SK-N-SH treated with all-trans-retinoic acid at 6 μM for 48 hours (cell line): ENCODE measurements at regions not wholly inside any gene's neighbourhood (a gene's known extent, or its start where the extent isn't known, plus 50 kb on each side); places are given as distances from the start of the nearest gene placed in this dataset.
"Not testable (repeated sequence)": the region's sequence is repeated elsewhere in the genome, so short reads cannot be mapped to it uniquely, and the experiment has no call there.

Experiments
- ATAC-seq: fragments of 200-7000 bp; cut with Tn5 transposase; 3 replicates; pipeline ENCODE4 v1.9.1; 2020; ENCODE audit warnings: mild to moderate bottlenecking, moderate library complexity
- ARNTL ChIP-seq: fragments of 450-650 bp; formaldehyde crosslinking; IDR thresholded peaks from 2 replicates; pipeline ENCODE4 v1.5.0; 2020; ENCODE audit warnings: low read depth, mild to moderate bottlenecking, moderate library complexity, borderline replicate concordance
- BACH2 ChIP-seq: fragments of 250-450 bp; sonication (Bioruptor Pico); IDR thresholded peaks from 2 replicates; pipeline ENCODE4 v1.9.0; 2021; ENCODE audit warnings: mild to moderate bottlenecking, borderline replicate concordance
- CSDC2 ChIP-seq: fragments of 250-450 bp; sonication (Bioruptor Pico); IDR thresholded peaks from 2 replicates; pipeline ENCODE4 v1.5.0; 2020; ENCODE audit warnings: mild to moderate bottlenecking, moderate library complexity
- CSRNP3 ChIP-seq: fragments of 250-450 bp; sonication (Bioruptor Pico); IDR thresholded peaks from 2 replicates; pipeline ENCODE4 v1.5.1; 2021; ENCODE audit warnings: mild to moderate bottlenecking, moderate library complexity
- ESRRG ChIP-seq: fragments of 250-450 bp; sonication (Bioruptor Pico); IDR thresholded peaks from 2 replicates; pipeline ENCODE4 v1.6.1; 2021; ENCODE audit warnings: mild to moderate bottlenecking
- GLIS3 ChIP-seq: fragments of 250-450 bp; sonication (Bioruptor Pico); IDR thresholded peaks from 2 replicates; pipeline ENCODE4 v1.5.0; 2020; ENCODE audit warnings: mild to moderate bottlenecking, moderate library complexity
- ISL1 ChIP-seq: fragments of 250-450 bp; sonication (Bioruptor Pico); IDR thresholded peaks from 2 replicates; pipeline ENCODE4 v2.1.2; 2022; ENCODE audit warnings: mild to moderate bottlenecking, moderate library complexity
- OSR1 ChIP-seq: fragments of 250-450 bp; sonication (Bioruptor Pico); IDR thresholded peaks from 2 replicates; pipeline ENCODE4 v1.8.0; 2022; ENCODE audit warnings: moderate library complexity, mild to moderate bottlenecking, inconsistent platforms
- PPARA ChIP-seq: fragments of 250-450 bp; sonication (Bioruptor Pico); IDR thresholded peaks from 2 replicates; pipeline ENCODE4 v1.5.0; 2020; ENCODE audit warnings: mild to moderate bottlenecking, borderline replicate concordance
- SNAI2 ChIP-seq: fragments of 250-450 bp; sonication (Bioruptor Pico); IDR thresholded peaks from 2 replicates; pipeline ENCODE4 v1.5.0; 2020; ENCODE audit warnings: mild to moderate bottlenecking, moderate library complexity
- TCF4 ChIP-seq: fragments of 250-450 bp; sonication (Bioruptor Pico); IDR thresholded peaks from 2 replicates; pipeline ENCODE4 v1.8.0; 2021; ENCODE audit warnings: mild to moderate bottlenecking, moderate library complexity, borderline replicate concordance
- TOX ChIP-seq: fragments of 250-450 bp; sonication (Bioruptor Pico); IDR thresholded peaks from 2 replicates; pipeline ENCODE4 v1.8.0; 2021; ENCODE audit warnings: mild to moderate bottlenecking, moderate library complexity, borderline replicate concordance
- ZC3H10 ChIP-seq: fragments of 250-450 bp; sonication (Bioruptor Pico); IDR thresholded peaks from 2 replicates; pipeline ENCODE4 v1.5.1; 2021; ENCODE audit warnings: mild to moderate bottlenecking, moderate library complexity
- ZFP30 ChIP-seq: fragments of 450-650 bp; formaldehyde crosslinking; IDR thresholded peaks from 2 replicates; pipeline ENCODE4 v1.5.0; 2022; ENCODE audit warnings: mild to moderate bottlenecking, moderate library complexity
- ZNF70 ChIP-seq: fragments of 450-650 bp; formaldehyde crosslinking; IDR thresholded peaks from 2 replicates; pipeline ENCODE4 v1.5.0; 2020; ENCODE audit warnings: mild to moderate bottlenecking, moderate library complexity
- ZNF8 ChIP-seq: fragments of 450-650 bp; formaldehyde crosslinking; IDR thresholded peaks from 2 replicates; pipeline ENCODE4 v1.5.0; 2020; ENCODE audit warnings: mild to moderate bottlenecking, moderate library complexity
- TF ChIP-seq, protein P1 (sequence below): fragments of 250-450 bp; sonication (Bioruptor Pico); IDR thresholded peaks from 2 replicates; pipeline ENCODE4 v1.5.0; 2020; ENCODE audit warnings: mild to moderate bottlenecking, moderate library complexity
- TF ChIP-seq, protein P2 (sequence below): fragments of 250-450 bp; sonication (Bioruptor Pico); IDR thresholded peaks from 2 replicates; pipeline ENCODE4 v1.5.1; 2020; ENCODE audit warnings: low read depth, mild to moderate bottlenecking, moderate library complexity
- TF ChIP-seq, protein P3 (sequence below): fragments of 250-450 bp; sonication (Bioruptor Pico); IDR thresholded peaks from 2 replicates; pipeline ENCODE4 v1.8.0; 2020; ENCODE audit warnings: mild to moderate bottlenecking, moderate library complexity, borderline replicate concordance

DNA sequence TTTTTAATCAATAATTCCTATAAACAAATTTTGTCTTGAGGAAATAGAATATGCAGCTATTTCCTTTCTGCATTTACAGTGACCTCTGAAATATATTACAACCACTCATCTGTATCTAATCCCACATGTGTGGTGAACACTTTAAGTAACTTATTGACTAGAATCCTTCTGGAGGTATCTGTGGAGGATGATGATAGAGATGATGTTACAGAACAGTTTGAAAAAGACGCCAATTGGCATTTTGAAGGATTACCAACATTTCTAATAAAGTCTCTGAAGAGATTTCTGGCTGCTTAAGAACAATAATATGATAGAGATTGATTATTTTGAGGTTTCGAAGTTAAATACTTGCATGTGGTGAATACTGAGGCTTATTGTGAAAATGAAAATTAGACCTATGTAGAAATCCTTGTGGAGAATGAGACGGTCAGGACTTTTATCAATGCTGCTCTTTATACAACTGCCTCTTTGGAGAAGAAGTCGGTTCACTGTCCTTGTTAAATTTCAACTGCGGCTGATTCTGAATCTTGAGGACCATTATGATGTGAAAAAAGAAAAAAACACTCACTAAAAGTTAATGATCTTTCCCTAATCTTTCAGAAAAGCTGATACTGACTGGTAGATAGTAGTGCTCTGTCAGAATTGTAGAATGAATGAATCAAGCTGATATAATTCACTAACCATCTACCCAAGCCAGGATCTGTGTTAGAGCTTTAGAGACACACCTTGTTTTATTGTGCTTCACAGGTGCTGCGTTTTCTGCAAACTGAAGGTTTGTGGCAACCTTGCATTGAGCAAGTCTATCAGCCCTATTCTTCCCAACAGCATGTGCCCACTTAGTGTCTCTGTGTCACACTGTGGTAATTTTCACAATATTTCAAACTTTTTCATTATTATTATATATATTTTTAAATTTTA is 204.7 kb downstream of the SPRY1 start:
- ATAC-seq, result no peak
- TF ChIP-seq GLIS3 (CRISPR knock-in tag) (no peak), ARNTL (CRISPR knock-in tag) (no peak), ESRRG (no peak)

GRCh38 chr4:123602007-123602406 is 205.4 kb downstream of the SPRY1 start:
- ATAC-seq, result no peak
- TF ChIP-seq TOX (CRISPR knock-in tag) (no peak), CSRNP3 (CRISPR knock-in tag) (no peak), ZFP30 (CRISPR knock-in tag) (no peak), GLIS3 (CRISPR knock-in tag) (no peak)

DNA sequence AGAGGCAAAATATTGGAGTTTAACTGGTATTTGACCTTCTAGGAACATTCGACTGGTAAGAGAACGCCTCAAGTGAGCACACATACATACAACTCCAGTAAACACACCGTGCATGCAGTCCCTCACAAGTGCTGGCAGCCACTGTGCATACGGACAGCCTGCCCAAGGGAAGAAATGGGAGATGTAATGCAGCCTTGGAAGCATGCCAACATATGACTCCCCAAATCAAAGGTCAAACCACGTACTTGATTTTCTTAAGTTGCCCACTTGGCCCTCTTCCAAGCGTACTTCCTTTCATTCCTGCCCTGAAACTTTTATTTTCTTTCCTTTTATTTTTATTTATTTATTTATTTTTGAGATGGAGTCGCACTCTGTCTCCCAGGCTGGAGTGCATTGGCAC is 206.6 kb downstream of the SPRY1 start:
- TF ChIP-seq TOX (CRISPR knock-in tag) (no peak), CSDC2 (CRISPR knock-in tag) (no peak), ZNF8 (CRISPR knock-in tag) (no peak), ZNF70 (no peak), OSR1 (no peak), SNAI2 (CRISPR knock-in tag) (no peak), ISL1 (CRISPR knock-in tag) (no peak), PPARA (CRISPR knock-in tag) (no peak), ZFP30 (CRISPR knock-in tag) (no peak), BACH2 (CRISPR knock-in tag) (no peak), ARNTL (CRISPR knock-in tag) (no peak)
- TF ChIP-seq, protein P1, sequence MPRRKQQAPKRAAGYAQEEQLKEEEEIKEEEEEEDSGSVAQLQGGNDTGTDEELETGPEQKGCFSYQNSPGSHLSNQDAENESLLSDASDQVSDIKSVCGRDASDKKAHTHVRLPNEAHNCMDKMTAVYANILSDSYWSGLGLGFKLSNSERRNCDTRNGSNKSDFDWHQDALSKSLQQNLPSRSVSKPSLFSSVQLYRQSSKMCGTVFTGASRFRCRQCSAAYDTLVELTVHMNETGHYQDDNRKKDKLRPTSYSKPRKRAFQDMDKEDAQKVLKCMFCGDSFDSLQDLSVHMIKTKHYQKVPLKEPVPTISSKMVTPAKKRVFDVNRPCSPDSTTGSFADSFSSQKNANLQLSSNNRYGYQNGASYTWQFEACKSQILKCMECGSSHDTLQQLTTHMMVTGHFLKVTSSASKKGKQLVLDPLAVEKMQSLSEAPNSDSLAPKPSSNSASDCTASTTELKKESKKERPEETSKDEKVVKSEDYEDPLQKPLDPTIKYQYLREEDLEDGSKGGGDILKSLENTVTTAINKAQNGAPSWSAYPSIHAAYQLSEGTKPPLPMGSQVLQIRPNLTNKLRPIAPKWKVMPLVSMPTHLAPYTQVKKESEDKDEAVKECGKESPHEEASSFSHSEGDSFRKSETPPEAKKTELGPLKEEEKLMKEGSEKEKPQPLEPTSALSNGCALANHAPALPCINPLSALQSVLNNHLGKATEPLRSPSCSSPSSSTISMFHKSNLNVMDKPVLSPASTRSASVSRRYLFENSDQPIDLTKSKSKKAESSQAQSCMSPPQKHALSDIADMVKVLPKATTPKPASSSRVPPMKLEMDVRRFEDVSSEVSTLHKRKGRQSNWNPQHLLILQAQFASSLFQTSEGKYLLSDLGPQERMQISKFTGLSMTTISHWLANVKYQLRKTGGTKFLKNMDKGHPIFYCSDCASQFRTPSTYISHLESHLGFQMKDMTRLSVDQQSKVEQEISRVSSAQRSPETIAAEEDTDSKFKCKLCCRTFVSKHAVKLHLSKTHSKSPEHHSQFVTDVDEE (CRISPR knock-in tag), result no peak
- TF ChIP-seq, protein P2, sequence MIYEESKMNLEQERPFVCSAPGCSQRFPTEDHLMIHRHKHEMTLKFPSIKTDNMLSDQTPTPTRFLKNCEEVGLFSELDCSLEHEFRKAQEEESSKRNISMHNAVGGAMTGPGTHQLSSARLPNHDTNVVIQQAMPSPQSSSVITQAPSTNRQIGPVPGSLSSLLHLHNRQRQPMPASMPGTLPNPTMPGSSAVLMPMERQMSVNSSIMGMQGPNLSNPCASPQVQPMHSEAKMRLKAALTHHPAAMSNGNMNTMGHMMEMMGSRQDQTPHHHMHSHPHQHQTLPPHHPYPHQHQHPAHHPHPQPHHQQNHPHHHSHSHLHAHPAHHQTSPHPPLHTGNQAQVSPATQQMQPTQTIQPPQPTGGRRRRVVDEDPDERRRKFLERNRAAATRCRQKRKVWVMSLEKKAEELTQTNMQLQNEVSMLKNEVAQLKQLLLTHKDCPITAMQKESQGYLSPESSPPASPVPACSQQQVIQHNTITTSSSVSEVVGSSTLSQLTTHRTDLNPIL, result no peak
- ATAC-seq, result no peak

DNA sequence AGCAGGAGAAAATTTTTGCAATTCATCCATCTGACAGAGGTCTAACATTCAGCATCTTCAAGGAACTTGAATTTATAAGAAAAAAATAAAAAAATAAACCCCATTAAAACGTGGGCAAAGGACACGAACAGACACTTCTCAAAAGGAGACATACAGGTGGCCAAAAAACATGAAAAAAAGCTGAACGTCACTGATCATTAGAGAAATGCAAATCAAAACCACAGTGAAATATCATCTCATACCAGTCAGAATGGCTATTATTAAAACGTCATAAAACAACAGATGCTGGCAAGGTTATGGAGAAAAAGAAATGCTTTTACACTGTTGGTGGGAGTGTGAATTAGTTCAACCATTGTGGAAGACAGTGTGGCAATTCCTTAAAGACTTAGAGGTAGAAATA is 209.2 kb downstream of the SPRY1 start:
- ATAC-seq, result not testable (repeated sequence)

- ATAC-seq, result no peak
- TF ChIP-seq ISL1 (CRISPR knock-in tag), result no peak
- TF ChIP-seq, protein P2, result no peak
- no peak for TF ChIP-seq BACH2 (CRISPR knock-in tag)
- no peak for TF ChIP-seq OSR1
- TF ChIP-seq, all 23 proteins: peak for 0
Observed at GRCh38 chr4:123606336-123606735, 209.7 kb downstream of the SPRY1 start.

DNA sequence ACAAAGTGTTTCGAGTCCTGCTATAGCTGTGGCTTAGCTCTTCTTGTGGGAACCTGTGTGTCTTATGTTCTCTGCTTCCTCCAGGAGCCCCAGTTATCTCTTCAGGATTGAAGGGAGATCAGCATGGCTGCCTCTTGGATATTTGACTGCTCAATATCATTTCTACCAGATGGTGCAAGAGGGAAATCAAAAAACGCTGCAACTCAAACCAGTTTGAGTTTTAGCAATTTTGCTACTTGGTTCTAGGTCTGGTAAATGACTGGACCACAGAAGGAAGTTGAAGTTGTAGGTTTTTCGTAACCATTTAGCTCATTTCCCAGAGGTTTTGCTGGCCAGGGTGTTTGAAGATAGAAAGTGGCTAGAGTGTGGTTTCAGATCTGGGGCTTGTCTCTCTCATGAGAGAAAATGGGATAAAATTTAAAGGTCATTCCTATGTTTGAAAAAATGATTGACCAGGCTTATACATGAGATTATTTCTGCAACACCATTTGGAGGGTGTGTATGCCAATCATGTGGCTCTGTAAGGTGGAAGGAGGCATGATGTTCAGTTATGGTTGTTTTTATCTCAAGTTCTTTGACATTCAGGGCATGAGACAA is 210.4 kb downstream of the SPRY1 start:
- no peak for ATAC-seq
- TF ChIP-seq ARNTL (CRISPR knock-in tag) (no peak), TOX (CRISPR knock-in tag) (no peak), BACH2 (CRISPR knock-in tag) (no peak), TCF4 (no peak), CSDC2 (CRISPR knock-in tag) (no peak), ZC3H10 (CRISPR knock-in tag) (no peak), OSR1 (no peak)
- TF ChIP-seq, protein P3, sequence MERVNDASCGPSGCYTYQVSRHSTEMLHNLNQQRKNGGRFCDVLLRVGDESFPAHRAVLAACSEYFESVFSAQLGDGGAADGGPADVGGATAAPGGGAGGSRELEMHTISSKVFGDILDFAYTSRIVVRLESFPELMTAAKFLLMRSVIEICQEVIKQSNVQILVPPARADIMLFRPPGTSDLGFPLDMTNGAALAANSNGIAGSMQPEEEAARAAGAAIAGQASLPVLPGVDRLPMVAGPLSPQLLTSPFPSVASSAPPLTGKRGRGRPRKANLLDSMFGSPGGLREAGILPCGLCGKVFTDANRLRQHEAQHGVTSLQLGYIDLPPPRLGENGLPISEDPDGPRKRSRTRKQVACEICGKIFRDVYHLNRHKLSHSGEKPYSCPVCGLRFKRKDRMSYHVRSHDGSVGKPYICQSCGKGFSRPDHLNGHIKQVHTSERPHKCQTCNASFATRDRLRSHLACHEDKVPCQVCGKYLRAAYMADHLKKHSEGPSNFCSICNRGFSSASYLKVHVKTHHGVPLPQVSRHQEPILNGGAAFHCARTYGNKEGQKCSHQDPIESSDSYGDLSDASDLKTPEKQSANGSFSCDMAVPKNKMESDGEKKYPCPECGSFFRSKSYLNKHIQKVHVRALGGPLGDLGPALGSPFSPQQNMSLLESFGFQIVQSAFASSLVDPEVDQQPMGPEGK (CRISPR knock-in tag), result no peak
- TF ChIP-seq, protein P2, result no peak
